ENCODE measurements at regions not wholly inside any gene's neighbourhood (a gene's known extent, or its start where the extent isn't known, plus 50 kb on each side); places are given as distances from the start of the nearest gene placed in this dataset.

DNA sequence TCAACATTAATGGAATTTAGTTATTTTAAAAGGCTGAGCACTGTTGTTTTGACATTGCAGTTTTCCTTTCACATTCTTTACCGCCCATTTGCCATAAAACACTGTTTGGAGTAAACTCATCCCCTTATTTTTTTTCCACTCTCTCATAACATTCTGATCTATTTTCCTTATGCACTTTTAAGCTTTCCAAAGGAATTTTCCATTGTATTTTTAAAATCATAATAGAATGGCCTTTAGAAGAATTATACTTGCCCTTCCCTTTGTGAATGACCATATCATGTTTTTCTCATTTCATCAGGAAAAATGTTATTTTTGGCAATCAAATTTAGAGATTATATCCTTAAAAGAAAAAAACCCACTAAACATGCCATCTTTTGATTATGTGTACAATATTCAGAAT lies 1074.2 kb downstream of the STIM2 start:
- TF ChIP-seq POLR2A (IDR thresholded peaks at IDR 0.05; ENCODE audit: low read length): no peak
- TF ChIP-seq GATA1 (IDR thresholded peaks at IDR 0.05; ENCODE audit: low read depth, low read length): no peak
